HG03064 (cell line): ENCODE measurements at regions not wholly inside any gene's neighbourhood (a gene's known extent, or its start where the extent isn't known, plus 50 kb on each side); places are given as distances from the start of the nearest gene placed in this dataset.

Experiments
- ATAC-seq: cut with Tn5 transposase; IDR thresholded peaks from one replicate; pipeline ENCODE4 v1.9.1; 2021; ENCODE audit warnings: low read depth; ENCODE audit not compliant: unreplicated experiment

DNA sequence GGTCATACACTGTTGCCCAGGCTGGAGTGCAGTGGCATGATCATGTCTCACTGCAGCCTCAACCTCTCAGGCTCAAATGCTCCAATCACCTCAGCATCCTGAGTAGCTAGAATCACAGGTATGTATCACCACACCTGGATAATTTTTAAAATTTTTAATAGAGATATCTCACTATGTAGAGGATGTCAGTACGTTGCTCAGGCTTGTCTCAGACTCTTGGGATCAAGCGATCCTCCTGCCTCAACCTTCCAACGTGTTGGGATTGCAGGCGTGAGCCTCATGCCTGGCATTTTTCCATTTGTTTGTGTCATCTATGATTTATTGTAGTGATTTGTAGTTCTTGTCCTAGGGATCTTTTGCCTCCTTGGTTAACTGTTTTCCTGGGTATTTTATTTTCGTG lies 985.2 kb upstream of the B3GALT2 start:
- ATAC-seq = no peak

DNA sequence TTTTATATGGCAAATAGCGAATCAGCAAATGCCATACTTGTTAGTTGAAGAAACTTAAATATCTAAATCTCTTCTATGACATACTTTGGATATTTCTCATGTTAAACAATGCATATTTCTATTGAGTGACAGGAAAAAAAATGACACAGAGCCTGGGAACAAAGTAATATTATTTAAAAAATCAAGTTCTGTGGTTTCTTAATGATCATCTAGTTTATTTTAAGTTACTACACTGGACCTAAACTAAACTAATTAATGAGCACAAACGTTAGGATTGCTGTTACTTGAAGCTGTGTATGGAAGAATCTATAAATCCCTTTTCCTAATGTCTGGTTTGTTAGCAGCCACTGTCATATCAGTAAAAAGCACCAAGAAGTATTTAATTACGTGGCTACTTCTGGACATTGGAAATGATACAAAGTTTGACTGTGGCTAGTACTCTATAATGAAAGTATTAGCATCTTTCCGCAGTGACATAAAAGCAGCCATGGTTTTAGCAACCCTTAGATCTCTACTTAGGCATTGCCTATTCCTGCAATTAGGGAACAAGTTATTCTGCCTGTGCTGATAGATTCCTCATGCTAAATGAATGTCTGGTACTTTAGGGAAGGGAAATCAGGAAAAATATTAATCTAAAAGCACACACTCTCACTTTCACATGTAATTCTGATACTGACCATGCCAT lies 981.7 kb upstream of the B3GALT2 start:
- ATAC-seq = no peak

DNA sequence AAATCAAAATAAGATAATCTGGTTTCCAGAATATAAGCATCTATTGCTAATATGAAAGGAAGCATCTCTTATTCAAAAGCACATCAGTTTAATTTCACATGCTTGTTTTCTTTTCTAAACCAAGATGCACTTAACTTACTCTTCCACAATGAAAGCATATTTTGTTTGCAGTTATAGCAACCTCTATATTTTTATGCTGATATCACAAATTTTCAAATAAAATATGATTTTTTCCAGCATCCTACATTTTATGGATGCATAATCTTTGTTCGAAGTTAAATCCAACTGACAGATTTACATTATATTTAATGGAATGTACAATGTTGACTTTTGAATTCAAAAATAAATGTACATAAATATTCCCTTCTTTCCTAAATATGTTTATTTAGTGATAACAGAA lies 978.3 kb upstream of the B3GALT2 start:
- ATAC-seq = no peak

DNA sequence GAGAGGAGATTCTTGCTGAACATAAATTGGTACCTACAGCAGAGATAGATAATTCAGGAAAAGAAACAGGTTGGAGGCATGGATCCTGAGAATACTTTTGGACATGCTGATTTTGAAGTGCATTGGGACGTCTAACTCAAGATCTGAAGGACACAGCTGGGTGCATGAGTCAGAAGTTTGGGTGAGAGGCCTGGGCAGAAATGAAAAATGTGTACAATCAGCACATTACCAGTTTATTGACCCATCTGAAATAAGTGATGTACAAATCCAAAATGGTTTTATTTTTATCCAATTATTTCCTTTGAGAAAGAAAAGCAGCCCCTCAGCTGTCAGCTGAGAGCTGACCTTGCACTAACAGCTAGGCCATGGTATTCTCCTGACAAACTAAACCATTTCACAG lies 975.2 kb upstream of the B3GALT2 start:
- no peak for ATAC-seq

DNA sequence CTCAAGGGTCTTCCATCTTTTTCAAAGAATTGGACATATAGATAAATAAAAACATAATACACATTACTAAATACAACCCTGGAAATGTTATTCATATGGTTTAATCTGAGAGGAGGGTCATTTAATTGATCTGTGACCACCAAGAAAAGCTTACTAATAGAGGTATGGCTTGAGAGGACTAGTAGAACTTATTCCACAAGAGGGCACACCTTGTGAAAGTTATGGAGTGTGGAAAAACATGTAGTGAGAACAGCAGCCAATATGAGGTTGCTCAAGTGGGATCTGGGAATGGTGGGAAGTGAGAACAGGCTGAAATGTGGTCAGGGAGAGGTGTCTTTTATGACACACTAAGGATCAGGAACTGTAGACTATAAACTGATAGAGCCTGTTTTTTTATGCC lies 973.5 kb upstream of the B3GALT2 start:
- no peak for ATAC-seq

DNA sequence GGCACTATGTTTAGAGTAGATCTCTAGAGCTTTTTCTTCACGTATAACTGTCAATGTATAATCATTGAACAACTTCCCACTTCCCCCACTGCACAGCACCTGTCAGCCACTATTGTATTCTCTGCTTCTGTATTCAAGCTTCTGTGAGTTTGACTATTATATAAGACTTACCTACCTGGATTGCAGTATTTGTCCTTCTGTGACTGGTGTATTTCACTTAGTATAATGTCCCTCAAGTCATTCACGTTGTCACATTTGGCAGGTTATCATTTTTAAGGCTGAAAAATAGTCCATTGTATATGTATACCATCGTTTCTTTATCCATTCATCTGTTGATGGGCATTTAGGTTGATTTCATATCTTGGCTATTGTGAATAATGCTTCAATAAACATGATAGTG lies 969.5 kb upstream of the B3GALT2 start:
- no peak for ATAC-seq

DNA sequence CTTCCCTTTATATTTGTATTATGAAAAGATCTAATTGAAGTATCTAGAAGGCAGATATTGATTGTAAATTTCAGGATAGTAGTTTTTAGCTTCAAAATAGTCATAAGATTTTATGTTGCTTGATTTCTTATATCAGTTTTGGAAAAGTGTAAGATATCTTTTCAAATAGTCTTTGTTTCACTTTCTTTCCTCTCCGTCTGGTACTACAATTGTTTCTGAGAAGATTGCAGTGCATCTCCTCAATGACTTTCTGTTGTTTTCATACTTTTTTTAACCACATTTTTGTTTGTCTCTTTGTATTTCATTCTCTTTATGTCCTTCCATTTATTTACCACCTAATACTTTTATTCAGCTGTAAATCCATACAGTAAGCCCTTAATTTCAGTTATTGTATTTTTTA lies 964.6 kb upstream of the B3GALT2 start:
- no peak for ATAC-seq

DNA sequence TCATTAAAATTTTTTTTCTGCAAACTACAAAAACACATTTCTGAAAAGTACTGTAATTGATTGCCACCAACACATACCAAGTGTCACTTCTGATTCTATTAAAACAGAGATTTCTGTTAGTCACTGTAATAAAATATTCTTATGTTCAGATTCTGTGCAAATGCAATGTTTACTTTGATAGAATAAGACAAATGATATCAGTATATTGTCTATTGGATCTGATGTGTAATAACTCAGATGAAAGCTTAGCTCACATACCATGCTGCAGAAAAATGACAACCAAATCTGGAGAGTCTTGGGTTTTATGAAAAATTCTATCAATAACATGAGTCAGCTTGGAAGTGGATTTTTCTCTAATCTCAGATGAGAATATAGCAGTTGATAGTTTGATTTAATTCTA lies 963.8 kb upstream of the B3GALT2 start:
- no peak for ATAC-seq

DNA sequence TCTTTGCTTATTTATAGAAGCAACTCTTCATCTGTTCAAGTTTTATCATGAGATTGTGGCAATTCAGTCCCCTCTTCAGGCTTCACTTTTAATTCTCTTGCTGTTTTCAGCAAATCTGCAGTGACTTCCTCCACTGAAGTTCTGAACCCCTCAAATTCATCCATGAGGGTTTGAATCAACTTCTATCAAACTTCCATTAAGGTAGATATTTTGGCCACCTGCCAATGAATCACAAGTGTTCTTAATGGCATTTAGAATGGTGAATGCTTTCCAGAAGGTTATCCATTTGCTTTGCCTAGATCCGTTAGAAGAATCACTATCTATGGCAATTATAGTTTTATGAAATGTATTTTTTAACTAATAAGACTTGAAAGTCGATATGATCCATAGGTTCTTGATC lies 946.7 kb upstream of the B3GALT2 start:
- ATAC-seq = no peak

DNA sequence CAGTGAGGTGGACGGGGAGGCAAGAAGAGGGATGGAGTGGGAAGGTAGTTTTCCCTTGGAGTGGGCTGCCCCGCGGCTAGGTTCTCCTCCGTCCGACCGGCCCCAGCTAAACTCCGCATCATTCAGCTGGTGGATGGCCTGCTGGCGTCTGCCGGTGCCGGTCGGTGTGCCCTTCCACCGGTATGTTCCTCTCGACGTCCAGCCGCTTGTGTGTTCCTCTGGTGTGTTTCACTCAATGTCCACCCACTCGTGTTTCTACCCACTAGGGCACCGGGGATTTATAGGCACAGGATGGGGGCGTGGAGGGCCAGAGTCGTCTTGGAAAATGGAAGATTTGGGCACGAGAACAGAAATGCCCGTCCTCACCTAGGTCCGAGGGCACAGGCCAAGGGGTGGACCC lies 931.7 kb upstream of the B3GALT2 start:
- ATAC-seq = no peak

DNA sequence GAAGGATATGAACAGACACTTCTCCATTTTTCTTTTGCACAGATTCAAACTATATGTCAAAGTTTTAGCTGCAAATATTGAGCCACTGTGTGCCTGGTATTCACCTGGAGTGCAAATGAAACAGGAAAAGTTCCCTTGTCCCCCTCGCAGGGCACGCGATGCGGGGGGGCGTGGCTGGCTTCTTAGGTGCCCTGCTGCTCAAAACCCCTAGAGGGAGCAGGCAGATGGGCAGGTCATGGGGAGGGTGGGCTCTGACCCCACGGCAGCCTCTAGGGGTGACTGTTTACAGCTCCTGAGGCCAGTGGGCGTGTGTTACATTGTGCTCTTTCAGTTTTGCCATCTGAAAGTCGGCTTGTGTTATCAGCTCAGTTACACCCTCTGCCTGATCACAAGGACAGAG lies 931.2 kb upstream of the B3GALT2 start:
- ATAC-seq = no peak

DNA sequence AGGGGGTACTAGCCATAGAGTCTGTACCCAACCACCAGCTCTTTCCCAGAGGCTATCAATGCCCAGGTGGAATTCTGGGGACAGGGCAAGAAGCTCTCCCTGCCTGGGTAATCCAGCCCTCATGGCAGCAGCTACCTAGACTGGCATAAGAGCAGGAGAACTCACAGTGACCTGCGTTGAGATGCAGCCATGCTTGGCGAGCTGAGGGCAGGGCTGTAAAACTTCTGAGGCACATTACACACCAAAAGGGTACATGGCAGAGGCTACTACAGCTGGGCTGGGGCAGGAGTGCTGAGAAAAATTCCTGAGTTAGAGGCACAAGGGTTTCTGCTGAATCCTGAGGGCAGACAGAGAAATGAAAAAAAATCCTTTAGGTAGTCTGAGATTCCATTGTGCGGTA lies 927.9 kb upstream of the B3GALT2 start:
- ATAC-seq = no peak

DNA sequence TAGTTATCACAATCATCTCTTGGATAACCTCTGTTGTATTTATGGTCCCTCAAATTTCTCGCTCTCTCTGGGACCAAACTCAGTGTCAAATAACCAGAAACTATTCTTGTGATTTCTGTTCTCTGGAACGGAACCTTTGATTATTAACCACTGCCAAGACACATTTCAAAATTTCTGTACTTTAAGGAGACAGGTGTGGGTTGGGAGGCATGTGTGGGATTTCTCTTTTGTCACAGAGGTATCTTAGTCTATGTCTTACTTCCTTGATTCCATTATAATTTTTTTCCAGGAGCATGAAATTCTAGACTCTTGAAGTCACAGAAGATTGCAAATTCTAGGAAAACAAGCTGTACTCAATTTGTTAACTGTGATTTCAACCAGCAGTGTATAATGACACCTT lies 919.0 kb upstream of the B3GALT2 start:
- no peak for ATAC-seq

DNA sequence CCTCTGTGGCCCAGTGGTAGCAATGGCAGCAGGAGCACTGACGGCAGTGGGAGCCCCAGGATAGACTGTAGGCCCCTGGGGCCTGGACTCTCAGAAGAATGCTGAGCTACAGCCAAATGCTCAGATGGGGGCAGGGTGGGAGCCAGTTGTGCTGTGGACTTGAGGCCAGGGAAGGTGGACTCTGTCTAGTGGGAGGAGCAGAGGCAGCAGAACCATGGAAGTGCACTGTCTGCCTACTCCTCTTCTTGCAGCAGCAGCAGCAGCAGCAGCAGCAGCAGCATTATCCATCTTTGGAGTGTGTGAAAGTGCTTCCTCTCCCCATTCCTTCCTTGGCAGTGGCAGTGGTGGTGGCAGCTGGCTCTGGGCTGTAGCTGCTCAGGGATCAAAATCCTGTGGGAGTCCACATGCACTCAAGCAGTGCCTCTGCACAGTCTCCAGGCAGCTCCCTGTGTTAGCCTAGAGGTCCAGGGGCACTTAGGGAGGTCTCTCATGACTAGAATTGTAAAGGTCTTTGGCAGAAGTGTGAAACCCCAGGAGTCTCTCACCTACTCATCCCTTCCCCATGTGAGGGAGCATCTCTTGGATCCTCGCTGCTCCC lies 917.9 kb upstream of the B3GALT2 start:
- ATAC-seq = no peak

DNA sequence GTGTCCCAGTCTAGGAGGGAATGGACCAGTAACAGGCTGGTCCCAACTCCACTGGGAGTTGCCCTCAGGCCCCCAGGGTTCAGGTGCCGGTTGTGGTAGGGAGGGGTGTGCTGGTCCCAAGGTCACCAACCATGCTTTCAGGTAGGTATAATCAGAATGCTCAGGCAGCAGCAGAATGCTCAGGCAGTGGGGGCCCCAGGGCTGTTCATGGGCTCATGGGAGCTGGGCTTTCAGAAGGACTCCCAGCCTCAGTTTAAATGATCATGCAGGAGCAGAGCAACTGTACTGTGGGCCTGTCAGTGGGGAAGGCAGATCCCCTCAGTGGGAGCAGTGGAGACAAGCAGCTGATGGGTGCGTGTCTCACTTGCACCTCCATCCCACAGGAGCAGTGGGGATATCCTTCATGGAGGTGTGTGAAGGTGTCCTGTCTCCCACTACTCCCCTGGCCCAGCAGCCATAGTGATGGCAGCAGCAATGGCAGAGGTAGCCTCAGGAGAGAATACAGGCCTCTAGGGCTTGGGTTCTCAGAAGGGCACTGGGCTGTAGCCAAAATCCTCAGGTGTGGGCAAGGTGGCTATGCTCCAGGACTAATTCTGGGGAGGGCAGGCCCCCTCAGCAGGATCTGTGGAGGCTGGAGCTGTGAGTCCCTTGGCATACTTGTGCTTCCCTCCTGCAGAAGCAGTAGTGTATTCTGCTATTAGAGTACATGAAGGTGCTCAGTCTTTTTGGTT lies 917.3 kb upstream of the B3GALT2 start:
- ATAC-seq = no peak

DNA sequence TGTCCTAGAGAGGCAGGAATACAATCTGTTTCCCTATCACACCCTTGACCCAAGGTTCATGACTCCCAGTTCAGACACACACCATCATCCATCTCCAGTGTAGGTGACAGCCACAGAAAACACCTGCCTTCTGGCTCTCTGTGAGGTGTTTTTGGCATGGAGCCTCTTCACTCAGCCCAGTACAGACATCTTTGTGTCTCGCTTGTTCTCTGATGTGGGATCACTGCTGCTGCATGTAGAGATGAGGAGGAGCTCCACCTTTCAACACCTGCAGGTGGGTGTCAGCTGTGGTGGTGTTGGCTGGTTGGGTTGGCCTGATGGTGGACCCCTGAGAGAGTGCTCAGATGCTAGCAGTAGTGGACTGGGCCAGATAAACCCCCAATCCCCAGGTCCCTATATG lies 916.7 kb upstream of the B3GALT2 start:
- ATAC-seq = no peak

DNA sequence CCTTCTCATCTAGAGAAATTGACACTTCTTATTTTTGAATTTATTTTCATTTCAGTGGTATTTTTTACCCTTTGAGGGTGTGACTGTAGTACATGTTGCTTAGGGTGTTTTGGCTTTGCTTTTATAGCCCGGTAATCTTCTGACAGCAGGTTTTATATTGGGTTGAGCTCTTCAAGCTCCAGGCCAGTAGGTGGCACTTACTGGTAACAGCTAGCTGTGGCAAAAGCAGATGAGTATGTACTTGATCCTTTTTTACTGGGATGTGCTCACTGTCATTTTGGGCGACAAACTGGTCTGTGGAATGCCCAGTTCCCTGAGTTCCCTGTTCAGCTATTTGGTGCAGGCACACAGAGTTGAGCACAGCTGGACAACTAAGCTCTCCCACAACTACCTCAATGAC lies 916.2 kb upstream of the B3GALT2 start:
- no peak for ATAC-seq

DNA sequence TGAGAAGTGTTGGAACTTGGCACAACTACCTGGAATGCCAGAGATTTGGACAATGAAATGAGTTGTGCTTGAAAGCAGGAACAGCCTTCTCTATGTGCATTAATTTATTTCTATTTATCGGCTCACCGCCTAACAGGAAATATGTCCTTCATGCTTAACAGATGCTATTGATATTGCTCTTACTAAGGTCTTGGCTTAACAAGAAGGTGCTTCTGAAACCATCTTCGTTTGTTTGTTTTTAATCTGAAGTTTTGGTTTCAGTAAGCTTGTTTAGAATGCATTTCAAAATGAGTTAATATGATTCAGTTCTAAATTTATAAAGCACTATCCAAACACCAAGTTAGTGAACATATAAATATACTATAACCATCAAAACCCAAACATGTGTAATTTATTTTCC lies 898.3 kb upstream of the B3GALT2 start:
- no peak for ATAC-seq

DNA sequence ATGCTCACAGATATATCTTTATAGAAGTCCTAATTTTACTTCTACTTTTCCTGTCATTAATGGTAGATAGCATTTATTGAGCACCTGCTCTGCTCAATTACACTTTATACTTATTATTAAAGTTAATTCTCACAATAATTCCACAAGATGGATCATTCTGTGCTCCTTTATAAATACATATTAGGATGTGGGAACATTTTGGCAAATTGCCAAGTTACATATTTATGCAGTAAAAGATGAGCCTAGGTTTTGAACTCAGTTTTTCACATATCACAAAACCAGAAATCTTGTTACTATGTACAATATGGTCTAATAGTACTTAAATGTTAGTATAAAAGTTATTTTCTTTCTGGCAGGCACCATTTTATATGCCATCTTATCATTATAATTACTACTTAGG lies 895.0 kb upstream of the B3GALT2 start:
- ATAC-seq = no peak

DNA sequence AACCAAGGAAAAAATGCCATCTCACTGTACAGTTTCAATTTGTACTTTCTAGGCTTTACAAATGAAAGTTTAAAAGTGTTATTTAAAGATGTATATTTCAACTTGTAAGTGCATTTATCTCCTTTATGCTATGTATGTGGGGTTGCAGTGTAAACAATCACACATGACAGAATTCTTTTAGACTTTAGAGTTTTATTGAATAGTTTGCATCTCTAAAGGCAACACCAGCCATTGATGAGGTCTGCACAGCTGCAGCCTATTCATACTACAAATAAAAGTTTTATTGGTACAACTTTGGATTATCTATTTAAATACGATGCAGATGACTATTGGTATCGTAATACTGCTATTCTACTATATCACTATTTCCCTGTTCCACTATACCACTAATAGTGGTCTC lies 894.4 kb upstream of the B3GALT2 start:
- no peak for ATAC-seq

DNA sequence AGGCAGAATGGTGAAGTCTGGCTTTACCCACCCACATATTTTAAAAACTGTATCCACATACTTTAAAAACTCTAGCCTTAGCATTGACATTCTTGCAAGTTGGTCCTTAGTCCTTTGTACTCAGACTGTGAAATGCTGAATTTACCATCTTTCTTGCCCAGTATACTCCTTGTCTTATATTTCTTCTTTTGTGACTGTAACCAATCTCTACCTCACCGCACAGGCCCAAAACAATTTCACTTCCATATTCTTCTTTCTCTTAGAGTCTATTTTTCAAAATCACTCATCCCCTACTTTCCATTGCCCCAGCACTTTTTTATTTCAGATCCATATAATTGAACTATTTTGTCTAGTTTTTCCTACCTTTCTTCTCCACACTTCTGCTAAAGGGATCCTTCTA lies 892.4 kb upstream of the B3GALT2 start:
- no peak for ATAC-seq

DNA sequence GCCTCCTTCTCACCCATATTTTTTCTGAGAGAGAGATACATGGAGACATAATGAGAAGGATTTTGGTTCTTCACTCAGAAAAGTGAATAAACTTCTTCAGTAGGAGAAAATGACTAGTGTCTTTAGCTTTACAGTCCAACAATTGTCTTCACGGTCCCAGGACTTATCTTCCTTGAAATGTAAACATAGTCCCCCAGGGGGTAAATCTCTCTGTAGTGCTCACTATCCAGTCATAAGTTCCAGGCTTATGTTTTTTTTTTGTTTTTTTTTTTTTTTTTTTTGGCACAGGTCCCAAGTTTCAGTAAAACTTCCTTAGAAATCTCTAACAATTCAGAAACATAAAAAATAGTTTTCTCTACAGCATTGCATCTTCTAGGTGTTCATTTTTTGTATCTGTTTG lies 890.2 kb upstream of the B3GALT2 start:
- no peak for ATAC-seq
